ENCODE measurements at regions not wholly inside any gene's neighbourhood (a gene's known extent, or its start where the extent isn't known, plus 50 kb on each side); places are given as distances from the start of the nearest gene placed in this dataset.

DNA sequence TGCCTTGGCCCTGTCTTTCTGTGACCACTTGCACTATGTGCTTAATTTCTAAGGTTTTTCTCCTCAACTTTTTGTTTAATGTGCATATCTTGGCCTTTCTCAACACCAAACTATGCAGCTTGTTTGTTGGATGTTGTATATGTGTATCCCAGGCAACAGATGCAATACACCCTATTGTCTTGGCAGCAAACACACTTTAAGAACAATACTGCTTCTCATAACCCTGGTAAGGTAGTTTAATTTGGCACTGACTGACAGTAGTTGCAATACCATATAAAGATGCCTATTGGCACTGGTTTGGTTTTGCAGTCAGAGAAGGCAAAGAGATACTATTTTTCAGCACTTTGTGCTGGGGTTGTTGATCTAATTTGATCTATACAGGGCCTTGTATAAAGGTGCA lies 360.7 kb upstream of the CWC22 start:
- Histone ChIP-seq H3K27ac (no peak overlapping the region), H3K4me3 (no peak overlapping the region), H3K9me3 (no peaks in the 10 kb centered on the region), H3K4me1 (no peaks in the 10 kb centered on the region), H3K36me3 (no peaks in the 10 kb centered on the region), H3K27me3 (no peaks in the 10 kb centered on the region)
- intact Hi-C loops (cut with DNase I), result no loop called here
- DNase-seq (no peak), ATAC-seq (peak in 1 of 4 donors; percentile 44)
- TF ChIP-seq, protein P1, sequence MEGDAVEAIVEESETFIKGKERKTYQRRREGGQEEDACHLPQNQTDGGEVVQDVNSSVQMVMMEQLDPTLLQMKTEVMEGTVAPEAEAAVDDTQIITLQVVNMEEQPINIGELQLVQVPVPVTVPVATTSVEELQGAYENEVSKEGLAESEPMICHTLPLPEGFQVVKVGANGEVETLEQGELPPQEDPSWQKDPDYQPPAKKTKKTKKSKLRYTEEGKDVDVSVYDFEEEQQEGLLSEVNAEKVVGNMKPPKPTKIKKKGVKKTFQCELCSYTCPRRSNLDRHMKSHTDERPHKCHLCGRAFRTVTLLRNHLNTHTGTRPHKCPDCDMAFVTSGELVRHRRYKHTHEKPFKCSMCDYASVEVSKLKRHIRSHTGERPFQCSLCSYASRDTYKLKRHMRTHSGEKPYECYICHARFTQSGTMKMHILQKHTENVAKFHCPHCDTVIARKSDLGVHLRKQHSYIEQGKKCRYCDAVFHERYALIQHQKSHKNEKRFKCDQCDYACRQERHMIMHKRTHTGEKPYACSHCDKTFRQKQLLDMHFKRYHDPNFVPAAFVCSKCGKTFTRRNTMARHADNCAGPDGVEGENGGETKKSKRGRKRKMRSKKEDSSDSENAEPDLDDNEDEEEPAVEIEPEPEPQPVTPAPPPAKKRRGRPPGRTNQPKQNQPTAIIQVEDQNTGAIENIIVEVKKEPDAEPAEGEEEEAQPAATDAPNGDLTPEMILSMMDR (IDR thresholded peaks at IDR 0.05), result no peak
- TF ChIP-seq POLR2A (IDR thresholded peaks at IDR 0.05), result no peak

DNA sequence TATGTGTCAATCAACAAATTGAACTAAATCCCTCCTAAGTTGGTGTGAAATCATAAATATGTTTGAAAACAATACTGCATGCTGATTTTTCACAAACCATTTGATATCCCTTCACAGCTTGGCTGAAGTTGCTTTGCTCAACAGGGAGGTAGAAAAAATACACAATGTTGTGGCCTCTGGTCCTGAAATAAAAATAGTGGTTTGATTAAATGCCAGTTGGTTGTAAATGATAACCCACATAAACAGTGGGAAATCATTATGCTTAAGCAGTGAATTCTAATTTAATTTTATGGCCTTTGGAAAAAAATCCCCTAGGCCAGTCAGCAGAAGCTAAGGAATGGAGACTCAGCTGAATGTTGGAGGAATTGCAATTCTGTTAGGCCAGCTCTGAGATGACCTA lies 359.4 kb upstream of the CWC22 start:
- Histone ChIP-seq H3K4me1 (no peaks in the 10 kb centered on the region), H3K36me3 (no peaks in the 10 kb centered on the region), H3K4me3 (no peak overlapping the region), H3K9me3 (no peaks in the 10 kb centered on the region), H3K27me3 (no peaks in the 10 kb centered on the region), H3K27ac (no peak overlapping the region)
- TF ChIP-seq, protein P1 (IDR thresholded peaks at IDR 0.05), result no peak
- intact Hi-C loops (cut with DNase I), result no loop called here
- no peak for ATAC-seq
- no peak for DNase-seq

DNA sequence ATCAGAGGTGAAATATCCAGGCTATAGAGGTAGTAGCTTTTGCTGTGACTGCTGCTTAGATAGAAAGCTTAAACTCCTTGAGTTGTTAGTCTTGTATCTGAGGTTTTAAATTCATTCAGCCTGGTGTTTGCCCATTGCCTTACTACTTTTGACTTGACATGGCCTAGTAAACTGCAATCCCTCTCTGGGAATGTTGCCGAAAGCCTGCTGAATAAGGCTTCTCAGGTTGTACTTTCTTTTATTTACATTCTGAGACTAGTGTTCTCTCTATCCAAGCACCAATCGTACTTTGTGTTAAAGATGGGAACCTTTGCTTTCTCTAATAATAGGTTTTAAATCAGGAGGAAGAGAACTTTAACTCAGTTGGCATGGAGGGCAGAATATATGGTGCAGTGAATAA lies 357.6 kb upstream of the CWC22 start:
- 72% methylated on average over 2 of the region's 2 CpGs for WGBS (ENCODE audit: insufficient coverage, low coverage, low lambda C conversion rate, missing lambda C conversion rate)
- H3K27me3 ChIP-seq, result no peaks in the 10 kb centered on the region
- H3K27ac ChIP-seq, result no peak overlapping the region
- intact Hi-C loops (cut with DNase I), result no loop called here
- TF ChIP-seq POLR2A (IDR thresholded peaks at IDR 0.05), result no peak
- TF ChIP-seq, protein P1 (IDR thresholded peaks at IDR 0.05), result no peak
- H3K36me3 ChIP-seq, result no peaks in the 10 kb centered on the region
- DNase-seq, result no peak
- no peak for ATAC-seq
- H3K4me3 ChIP-seq, result no peak overlapping the region
- H3K4me1 ChIP-seq, result no peaks in the 10 kb centered on the region
- no peaks in the 10 kb centered on the region for H3K9me3 ChIP-seq

DNA sequence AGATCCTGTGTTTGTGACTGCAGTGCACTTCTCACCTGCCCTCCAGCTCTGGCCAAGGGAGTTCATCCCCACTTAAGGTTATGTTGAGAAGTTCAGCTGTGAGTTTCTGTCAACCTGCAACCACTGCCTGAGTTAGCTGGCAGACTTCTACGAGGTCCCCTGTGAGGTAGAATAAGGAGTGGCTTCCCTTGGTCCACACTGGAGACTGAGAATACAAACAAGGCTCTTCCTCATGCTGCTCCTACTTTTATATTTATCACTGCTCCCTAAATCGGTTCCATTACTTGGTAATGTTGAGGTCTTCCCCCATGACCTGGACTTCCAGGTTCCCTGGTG lies 353.2 kb upstream of the CWC22 start:
- ATAC-seq (no peak), DNase-seq (no peak)
- Histone ChIP-seq H3K36me3 (no peaks in the 10 kb centered on the region), H3K4me3 (no peak overlapping the region), H3K27me3 (no peaks in the 10 kb centered on the region), H3K4me1 (no peaks in the 10 kb centered on the region), H3K9me3 (no peaks in the 10 kb centered on the region), H3K27ac (no peak overlapping the region)
- TF ChIP-seq, protein P1 (IDR thresholded peaks at IDR 0.05), result no peak
- no peak for TF ChIP-seq POLR2A (IDR thresholded peaks at IDR 0.05)
- 33% methylated on average over 2 of the region's 2 CpGs for WGBS (ENCODE audit: insufficient coverage, low coverage, low lambda C conversion rate, missing lambda C conversion rate)
- intact Hi-C loops (cut with DNase I), result no loop called here

DNA sequence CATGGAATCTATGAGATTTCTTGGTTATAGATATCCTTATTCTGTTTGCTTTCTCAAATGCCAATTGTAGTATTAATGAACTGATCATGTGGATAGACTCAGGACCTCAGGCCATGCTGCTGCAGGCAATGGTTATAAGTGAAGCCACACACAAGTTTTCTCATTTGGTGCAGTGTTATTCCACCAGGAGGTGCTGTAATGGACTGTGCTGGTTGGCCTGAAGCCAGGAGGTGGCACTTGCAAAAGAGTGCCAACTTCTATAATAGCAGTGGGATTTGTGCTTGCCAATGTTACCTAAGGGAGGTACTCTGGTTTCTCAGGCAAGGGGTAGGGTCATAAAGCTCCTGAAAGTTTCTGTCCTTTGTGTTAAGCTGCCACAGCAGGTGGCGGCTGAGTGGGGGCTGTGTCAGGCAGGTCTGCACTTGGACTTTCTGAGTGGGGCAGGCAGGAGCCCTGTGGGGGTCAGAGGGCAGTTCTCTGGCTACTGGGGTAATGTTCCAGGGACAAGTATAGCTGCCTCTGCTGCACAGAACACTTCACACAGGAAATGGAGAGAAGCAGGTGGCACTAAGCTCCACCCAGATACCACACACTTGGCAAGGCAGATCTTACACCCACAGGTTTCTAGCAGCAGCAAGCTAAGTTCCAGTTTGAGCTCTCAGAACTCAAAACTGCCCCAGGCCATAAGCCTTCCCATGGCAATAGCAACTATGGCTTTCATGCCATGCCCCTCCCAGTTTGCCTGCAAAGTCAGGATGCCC lies 352.6 kb upstream of the CWC22 start:
- H3K4me1 ChIP-seq, result no peaks in the 10 kb centered on the region
- no CpG with 5 or more reads among the region's 1 CpG for WGBS (ENCODE audit: insufficient coverage, low coverage, low lambda C conversion rate, missing lambda C conversion rate)
- no peaks in the 10 kb centered on the region for H3K27me3 ChIP-seq
- ATAC-seq, result peak in 2 of 4 donors; percentile 19
- TF ChIP-seq, protein P1 (IDR thresholded peaks at IDR 0.05), result peak in 1 of 4 donors; percentile 27
- no peak for TF ChIP-seq POLR2A (IDR thresholded peaks at IDR 0.05)
- no peaks in the 10 kb centered on the region for H3K36me3 ChIP-seq
- DNase-seq, result no peak
- H3K9me3 ChIP-seq, result no peaks in the 10 kb centered on the region
- no peak overlapping the region for H3K4me3 ChIP-seq
- H3K27ac ChIP-seq, result no peak overlapping the region
- intact Hi-C loops (cut with DNase I), result no loop called here

Measured in right lobe of liver (tissue), 6 donors.